Kidney (tissue), 13 donors: ENCODE measurements at regions not wholly inside any gene's neighbourhood (a gene's known extent, or its start where the extent isn't known, plus 50 kb on each side); places are given as distances from the start of the nearest gene placed in this dataset.

Experiments
- DNase-seq, 5 donors: peaks; one replicate each; pipeline ENCODE4 v3.0.0-alpha.2; 2013 to 2020
- FAIRE-seq: peaks from 2 replicates; lab custom pipeline; 2012; peaks lifted over from hg19 to GRCh38; lab: Jason Lieb, UNC
- H3K27ac ChIP-seq, 2 donors: one replicate each; pipeline ENCODE4 v1.7.0; 2013; ENCODE audit warnings: low read depth in 2 of 2, low read length in 2 of 2, inconsistent platforms in 1 of 2
- H3K27me3 ChIP-seq: one replicate; pipeline ENCODE4 v1.7.1; 2013; ENCODE audit warnings: low read length, inconsistent platforms; ENCODE audit not compliant: control insufficient read depth, insufficient read depth
- H3K36me3 ChIP-seq, 3 donors: one replicate each; pipeline versions ENCODE4 v1.7.0 to v1.7.1; 2013; ENCODE audit warnings: low read length in 3 of 3, control low read depth in 1 of 3, inconsistent platforms in 1 of 3; ENCODE audit not compliant: insufficient read depth in 3 of 3, control insufficient read depth in 2 of 3
- H3K4me1 ChIP-seq, 3 donors: one replicate each; pipeline versions ENCODE4 v1.7.0 to v1.7.1; 2013; ENCODE audit warnings: low read length in 3 of 3, inconsistent platforms in 1 of 3, low read depth in 1 of 3; ENCODE audit not compliant: control insufficient read depth in 2 of 3, insufficient read depth in 2 of 3
- H3K4me3 ChIP-seq, 3 donors: one replicate each; pipeline versions ENCODE4 v1.7.0 to v1.8.1; 2013; ENCODE audit warnings: low read length in 3 of 3, control low read depth in 1 of 3, inconsistent platforms in 1 of 3
- H3K9ac ChIP-seq, 3 donors: one replicate each; pipeline versions ENCODE4 v1.7.0 to v1.7.1; 2013; ENCODE audit warnings: low read length in 3 of 3, control low read depth in 1 of 3, inconsistent platforms in 1 of 3
- H3K9me3 ChIP-seq, 3 donors: one replicate each; pipeline versions ENCODE4 v1.7.0 to v1.7.1; 2013; ENCODE audit warnings: low read length in 3 of 3, control low read depth in 1 of 3, inconsistent platforms in 1 of 3; ENCODE audit not compliant: control insufficient read depth in 2 of 3, insufficient read depth in 1 of 3
- CTCF ChIP-seq: IDR thresholded peaks from 3 replicates; pipeline ENCODE4 v1.5.1; 2012; ENCODE audit warnings: mild to moderate bottlenecking, moderate library complexity, borderline replicate concordance; ENCODE audit not compliant: insufficient read depth; ENCODE audit errors: extremely low read depth
- intact Hi-C: fragments of 100-400 bp; cut with DNase I; formaldehyde crosslinking; loops from one replicate; pipeline ENCODE4 v1.11.1; 2022
- donor health status: control.
- donor health status: control.
- donor health status: control.
- donor health status: control.
- donor health status: control.
- donor health status: DM: yes; HTN: yes; CAD: no.
- donor health status: Normal renal cell carcinoma (clear cell type).

- no peak for TF ChIP-seq CTCF
- DNase-seq, result peak in 4 of 5 donors; percentile 71 to 86 (median 80)
These were observed 68.5 kb upstream of the HMX1 start for GRCh38 chr4:8939840-8940742.

GRCh38 chr4:8939160-8939839 lies 67.7 kb upstream of the HMX1 start:
- H3K27ac ChIP-seq, result no peak overlapping the region
- DNase-seq, result peak in 1 of 5 donors; percentile 44
- H3K36me3 ChIP-seq, result no peaks in the 10 kb centered on the region
- no peaks in the 10 kb centered on the region for H3K4me1 ChIP-seq
- peaks cover 0 to 2% (median 0%) of the 10 kb centered on the region in 3 donors for H3K9me3 ChIP-seq
- H3K4me3 ChIP-seq, result no peak overlapping the region
- no peak for TF ChIP-seq CTCF
- H3K9ac ChIP-seq, result no peak overlapping the region
- no peaks in the 10 kb centered on the region for H3K27me3 ChIP-seq
- FAIRE-seq, result no peak
- intact Hi-C loops, result no loop called here

More at GRCh38 chr4:8939840-8940742, 68.5 kb upstream of the HMX1 start:
- H3K9me3 ChIP-seq, result peaks cover 0 to 2% (median 0%) of the 10 kb centered on the region in 3 donors
- no peaks in the 10 kb centered on the region for H3K4me1 ChIP-seq
- H3K27ac ChIP-seq, result no peak overlapping the region
- no peak for FAIRE-seq
- intact Hi-C loops, result no loop called here
- H3K27me3 ChIP-seq, result no peaks in the 10 kb centered on the region
- no peak overlapping the region for H3K4me3 ChIP-seq
- no peak overlapping the region for H3K9ac ChIP-seq
- no peaks in the 10 kb centered on the region for H3K36me3 ChIP-seq

DNA sequence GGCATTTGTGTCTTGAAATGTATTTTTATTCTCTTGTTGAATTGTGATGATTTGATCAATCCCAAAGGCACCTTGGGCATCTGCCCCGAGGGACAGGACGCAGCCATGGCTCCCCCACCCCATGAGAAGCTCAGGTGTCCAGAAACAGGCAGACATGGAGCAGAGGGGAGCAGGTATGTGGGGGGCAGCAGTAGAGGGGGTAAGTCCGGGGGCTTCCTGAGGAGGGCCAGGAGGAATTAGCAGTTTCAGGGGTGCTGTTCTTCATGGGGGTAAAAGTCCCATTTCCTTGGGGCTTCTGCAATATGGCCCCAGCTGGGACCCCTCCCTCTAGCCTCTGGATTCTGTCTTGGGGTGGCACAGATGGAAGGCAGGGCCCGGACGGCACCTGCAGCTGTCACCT lies 67.0 kb upstream of the HMX1 start:
- no peak overlapping the region for H3K9ac ChIP-seq
- H3K4me3 ChIP-seq, result no peak overlapping the region
- H3K36me3 ChIP-seq, result no peaks in the 10 kb centered on the region
- no peak overlapping the region for H3K27ac ChIP-seq
- intact Hi-C loops, result no loop called here
- FAIRE-seq, result no peak
- no peak for TF ChIP-seq CTCF
- peaks cover 0 to 2% (median 0%) of the 10 kb centered on the region in 3 donors for H3K9me3 ChIP-seq
- H3K27me3 ChIP-seq, result no peaks in the 10 kb centered on the region
- no peak for DNase-seq
- no peaks in the 10 kb centered on the region for H3K4me1 ChIP-seq
